HG03135 (cell line): ENCODE measurements at regions not wholly inside any gene's neighbourhood (a gene's known extent, or its start where the extent isn't known, plus 50 kb on each side); places are given as distances from the start of the nearest gene placed in this dataset.
"Not testable (repeated sequence)": the region's sequence is repeated elsewhere in the genome, so short reads cannot be mapped to it uniquely, and the experiment has no call there.

ENCODE experiments used
- ATAC-seq: cut with Tn5 transposase; IDR thresholded peaks from one replicate; pipeline ENCODE4 v1.9.1; 2021; ENCODE audit warnings: mild to moderate bottlenecking, moderate library complexity; ENCODE audit not compliant: unreplicated experiment

DNA sequence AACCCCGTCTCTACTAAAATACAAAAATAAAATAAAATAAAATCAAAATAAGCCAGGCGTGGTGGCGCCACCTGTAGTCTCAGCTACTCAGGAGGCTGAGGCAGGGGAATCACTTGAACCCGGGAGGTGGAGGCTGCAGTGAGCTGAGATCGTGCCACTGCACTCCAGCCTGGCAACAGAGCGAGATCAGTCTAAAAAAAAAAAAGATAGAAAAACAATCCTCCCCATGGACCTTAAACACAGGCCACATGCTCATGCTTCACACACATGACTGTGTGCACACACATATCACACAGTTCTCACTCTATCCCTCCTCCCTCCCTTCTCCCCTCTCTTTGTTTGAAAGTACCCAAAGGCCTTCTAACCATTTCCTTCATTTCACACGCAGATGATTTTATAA is 667.6 kb downstream of the UQCRFS1 start:
- ATAC-seq, result not testable (repeated sequence)

- no peak for ATAC-seq
Measured at GRCh38 chr19:28544451-28545261, 668.3 kb downstream of the UQCRFS1 start.

DNA sequence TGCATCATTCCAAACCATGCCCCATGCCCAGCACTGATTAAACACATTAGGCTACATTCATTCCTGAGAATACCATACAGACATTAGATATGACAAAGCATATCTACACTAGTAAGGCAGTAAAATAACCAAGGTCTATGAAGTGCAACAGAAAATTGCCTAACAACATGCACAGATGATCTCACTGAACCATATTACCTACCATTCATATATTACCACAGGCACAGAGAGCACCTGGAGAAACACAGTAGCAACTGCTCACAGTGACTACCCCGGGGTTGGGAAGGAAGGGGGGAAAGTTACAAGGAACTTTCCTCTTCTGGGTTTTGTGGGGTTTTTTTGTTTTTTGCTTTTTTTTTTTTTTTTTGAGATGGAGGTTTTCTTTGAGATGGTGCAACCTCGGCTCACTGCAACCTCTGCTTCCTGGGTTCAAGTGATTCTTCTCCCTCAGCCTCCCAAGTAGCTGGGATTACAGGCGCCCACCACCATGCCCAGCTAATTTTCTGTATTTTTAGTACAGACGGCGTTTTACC is 669.6 kb downstream of the UQCRFS1 start:
- no peak for ATAC-seq

DNA sequence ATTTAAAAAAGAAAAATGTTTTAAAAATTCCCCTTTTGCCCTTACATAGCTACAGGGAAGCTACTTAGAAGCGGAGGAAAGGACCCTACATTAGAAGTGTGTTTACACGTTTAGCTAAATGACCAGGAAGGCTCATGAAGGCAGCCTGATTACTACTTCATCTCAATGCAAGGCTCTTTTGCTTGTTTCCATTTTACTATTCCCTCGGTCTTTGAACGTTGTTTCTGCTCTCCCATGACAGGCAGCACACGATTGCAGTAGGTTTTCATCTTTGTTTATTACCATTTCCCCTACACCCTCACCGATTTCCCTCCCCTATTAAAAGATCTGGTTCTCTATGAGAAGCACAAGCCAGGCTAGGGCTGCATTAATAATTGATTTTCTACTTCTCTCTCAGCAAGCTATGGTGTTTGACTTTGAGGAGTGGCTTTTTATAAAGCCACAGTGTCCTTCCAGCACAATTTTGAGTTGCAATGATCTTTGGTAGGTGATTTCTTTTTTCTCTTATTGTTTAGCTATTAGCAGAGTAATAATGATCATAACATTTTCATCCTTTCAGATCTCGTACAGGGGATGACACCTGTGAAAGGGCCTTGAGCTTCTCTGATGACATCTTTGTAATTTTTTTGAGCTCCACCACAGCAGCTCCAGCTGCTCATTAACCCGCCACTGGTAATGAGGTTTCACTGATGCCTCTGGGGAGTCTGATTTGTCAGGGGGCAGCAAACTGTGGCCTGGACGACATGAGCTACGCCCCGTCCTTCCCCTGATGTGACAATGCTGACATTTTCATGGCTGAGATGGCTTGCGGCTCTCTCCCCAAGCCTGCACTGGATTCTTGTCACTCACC is 670.3 kb downstream of the UQCRFS1 start:
- no peak for ATAC-seq

DNA sequence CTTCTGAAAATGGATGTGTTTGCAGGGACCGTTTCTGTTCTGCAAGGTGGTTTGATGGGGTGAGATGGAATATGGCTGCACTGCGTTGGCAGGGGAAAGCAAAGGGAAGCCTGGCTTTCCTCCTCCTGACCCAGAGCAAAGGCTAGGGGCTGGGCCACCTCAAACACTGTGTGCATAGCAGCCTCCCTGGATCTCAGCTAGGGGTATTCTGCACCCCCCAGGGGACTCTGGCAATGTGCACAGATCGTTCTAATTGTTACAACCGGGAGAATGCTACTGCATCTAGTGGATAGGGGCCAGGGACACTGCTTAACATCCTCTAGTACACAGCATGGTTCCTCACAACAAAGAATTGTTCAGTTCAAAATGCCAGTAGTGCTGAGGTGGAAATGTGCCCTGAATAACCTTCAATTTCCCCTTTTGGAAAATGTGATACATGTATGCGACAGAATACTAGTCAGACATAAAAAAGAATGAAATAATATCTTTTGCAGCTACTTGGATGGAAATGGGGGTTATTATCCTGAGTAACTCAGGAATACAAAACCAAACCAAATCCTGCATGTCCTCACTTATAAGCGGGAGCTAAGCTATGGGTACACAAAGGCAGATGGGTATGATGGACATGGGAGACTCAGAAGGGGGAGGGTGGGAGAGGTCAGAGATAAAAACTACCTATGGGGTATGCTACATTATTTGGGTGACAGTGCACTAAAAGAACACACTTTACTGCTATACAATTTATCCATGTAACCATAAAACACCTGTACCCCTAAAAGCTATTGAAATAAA is 671.2 kb downstream of the UQCRFS1 start:
- ATAC-seq, result no peak

DNA sequence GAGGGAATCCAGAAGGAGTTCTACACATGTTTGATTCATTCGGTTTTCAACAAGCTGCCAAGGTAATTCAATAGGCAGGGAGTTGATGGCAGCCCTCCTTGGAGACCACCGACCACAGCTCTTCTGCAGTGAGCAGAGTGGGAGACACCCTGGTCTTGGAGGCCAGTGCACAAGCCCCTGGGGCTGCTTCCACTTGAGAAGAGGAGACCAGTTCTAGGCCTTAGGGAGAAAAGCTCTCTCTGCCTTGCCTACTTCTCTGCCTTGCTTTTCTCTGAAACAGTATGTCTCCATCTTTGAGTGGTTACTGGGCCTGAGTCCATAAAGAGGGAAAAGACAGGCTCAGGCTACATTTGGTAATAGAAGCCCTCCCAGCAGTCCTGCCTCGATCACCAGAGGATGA is 671.9 kb downstream of the UQCRFS1 start:
- no peak for ATAC-seq

DNA sequence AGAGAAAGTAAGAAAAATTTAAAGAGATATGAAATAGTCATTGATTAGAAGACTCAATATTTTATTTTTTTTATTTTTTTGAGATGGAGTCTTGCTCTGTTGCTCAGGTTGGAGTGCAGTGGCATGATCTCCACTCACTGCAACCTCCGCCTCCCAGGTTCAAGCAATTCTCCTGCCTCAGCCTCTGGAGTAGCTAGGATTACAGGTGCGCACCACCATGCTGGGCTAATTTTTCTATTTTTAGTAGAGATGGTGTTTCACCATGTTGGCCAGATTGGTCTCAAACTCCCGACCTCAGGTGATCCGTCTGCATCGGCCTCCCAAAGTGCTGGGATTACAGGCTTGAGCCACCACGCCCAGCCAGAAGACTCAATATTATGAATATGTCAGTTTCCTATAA is 672.6 kb downstream of the UQCRFS1 start:
- ATAC-seq, result not testable (repeated sequence)

DNA sequence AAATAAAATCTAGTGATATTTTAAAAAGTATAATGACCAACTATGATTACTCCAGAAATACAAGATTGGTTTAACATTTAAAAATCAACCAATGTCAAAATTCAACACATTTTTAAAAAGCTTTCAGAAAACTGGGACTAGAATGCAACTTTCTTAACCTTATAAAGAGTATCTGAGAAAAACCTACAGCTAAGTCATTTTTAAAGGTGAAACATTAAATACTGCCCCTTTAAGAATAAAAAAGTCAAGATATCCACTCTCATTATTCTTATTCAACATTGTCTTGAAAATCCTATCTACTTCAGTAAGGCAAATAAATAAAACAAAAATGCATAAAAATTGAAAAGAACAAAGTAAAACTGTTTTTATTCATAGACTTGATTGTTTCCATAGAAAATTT is 673.2 kb downstream of the UQCRFS1 start:
- no peak for ATAC-seq

- not testable (repeated sequence) for ATAC-seq
Measured at GRCh38 chr19:28538579-28538978, 674.4 kb downstream of the UQCRFS1 start.

- no peak for ATAC-seq
Measured at GRCh38 chr19:28537896-28538295, 675.1 kb downstream of the UQCRFS1 start.

DNA sequence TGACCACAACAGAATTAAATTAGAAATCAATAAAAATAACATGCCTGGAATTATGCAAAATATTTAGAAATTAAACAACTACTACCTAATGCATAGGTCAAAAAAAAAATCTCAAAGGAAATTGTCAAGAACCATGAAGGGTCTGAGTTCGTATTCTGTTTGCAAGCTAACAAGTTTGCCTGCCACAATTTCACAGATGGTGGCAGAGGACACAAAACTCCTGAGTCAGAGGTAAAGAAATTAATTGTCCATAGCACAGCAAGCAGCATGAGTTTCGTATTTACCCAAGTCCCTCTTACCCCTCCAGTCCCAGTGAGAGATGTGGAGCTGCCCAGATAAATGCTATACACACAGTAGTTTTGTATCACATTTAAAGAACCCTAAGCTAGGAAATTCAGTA is 675.9 kb downstream of the UQCRFS1 start:
- no peak for ATAC-seq

DNA sequence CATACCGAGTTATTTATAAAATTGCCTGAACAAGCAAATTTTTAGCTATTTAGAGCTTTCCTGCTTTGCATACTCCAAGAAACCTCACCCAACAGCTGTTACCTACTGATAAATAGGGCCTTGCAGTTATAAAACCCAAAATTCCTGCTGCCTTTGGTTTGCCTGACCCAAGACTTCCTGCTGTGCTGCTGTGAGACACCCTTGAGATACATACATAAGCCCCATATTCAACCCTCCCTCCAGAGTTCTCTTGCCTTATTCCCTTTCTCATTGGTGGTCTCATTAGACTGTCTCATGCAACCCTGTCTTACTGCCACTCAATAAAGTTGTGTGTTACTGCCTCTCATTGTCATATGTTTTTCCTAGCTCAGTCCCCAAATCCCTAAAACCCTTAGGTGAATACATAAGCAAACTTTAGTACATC is 677.6 kb downstream of the UQCRFS1 start:
- ATAC-seq, result no peak

- no peak for ATAC-seq
Measured at GRCh38 chr19:28534766-28535351, 678.1 kb downstream of the UQCRFS1 start.

DNA sequence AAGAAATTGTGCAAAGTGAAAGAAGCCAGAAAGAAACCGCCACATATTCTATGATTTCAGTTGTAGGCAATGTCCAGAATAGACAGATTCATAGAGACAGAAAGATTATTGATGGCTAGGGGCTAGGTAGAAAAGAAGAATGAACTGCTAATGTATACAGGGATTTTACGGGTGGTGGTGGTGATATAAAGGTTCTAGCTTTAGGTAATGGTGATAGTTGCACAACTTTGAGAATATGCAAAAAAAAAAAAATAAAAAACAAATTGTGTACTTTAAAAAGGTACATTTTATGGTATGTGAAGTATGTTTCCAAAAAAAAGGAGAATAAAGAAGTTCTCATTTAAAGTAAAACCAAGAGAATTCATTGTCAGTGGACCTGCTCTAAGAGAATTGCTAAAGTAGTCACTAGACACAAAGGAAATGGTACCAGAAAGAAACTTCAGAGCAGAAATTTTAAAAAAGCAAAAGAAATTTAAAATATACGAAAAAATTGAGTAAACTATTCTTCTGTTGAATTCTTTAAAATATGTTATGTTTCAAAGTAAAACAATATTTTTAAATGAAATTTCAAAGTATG is 680.1 kb downstream of the UQCRFS1 start:
- ATAC-seq, result no peak

DNA sequence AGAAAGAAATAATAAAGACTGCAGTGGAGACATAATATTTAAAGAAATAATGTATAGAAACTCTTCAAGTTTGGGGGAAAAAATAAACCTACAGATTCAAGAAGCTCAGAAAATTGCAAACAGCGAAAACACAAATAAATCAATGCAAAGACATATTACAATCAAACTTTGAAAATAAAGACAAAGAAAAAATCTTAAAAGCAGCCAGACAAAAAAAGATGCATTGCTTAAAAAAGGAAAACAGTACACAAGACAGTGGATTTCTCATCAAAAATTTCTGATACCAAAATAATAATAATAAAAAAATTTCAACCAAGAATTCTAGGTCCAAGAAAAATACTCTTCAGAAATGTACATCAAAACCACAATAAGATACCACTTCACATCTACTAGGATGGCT is 681.0 kb downstream of the UQCRFS1 start:
- no peak for ATAC-seq

GRCh38 chr19:28530406-28531035 is 682.4 kb downstream of the UQCRFS1 start:
- ATAC-seq, result no peak

- no peak for ATAC-seq
Measured at GRCh38 chr19:28526038-28526437, 686.9 kb downstream of the UQCRFS1 start.

GRCh38 chr19:28523619-28524018 is 689.3 kb downstream of the UQCRFS1 start:
- no peak for ATAC-seq

DNA sequence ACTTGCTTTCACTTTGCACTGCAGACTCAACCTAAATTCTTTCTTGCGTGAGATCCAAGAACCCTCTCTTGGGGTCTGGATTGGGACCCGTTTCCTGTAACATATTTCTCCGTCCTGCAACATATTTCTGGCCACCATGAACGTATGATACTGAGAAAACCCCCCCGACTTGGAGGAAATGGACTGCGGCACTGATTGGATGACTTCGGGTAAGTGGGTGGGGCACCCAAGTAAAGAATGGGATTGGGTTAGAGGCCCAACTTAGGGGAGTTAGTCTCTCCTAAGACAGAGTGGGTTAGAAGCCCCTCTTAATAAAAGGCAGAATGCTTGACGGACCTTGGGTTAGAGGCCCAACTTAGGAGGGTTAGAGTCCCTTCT is 690.4 kb downstream of the UQCRFS1 start:
- no peak for ATAC-seq
